GM12874 (cell line): ENCODE measurements at regions not wholly inside any gene's neighbourhood (a gene's known extent, or its start where the extent isn't known, plus 50 kb on each side); places are given as distances from the start of the nearest gene placed in this dataset.

Experiments used
- CTCF ChIP-seq: IDR thresholded peaks from 2 replicates; pipeline ENCODE4 v1.5.1; 2011; ENCODE audit warnings: low read depth, mild to moderate bottlenecking, control low read depth, low read length, moderate library complexity; ENCODE audit not compliant: insufficient read depth

GRCh38 chr1:121518726-121519041, 333.9 kb downstream of the SRGAP2C start:
- no peak for TF ChIP-seq CTCF

DNA sequence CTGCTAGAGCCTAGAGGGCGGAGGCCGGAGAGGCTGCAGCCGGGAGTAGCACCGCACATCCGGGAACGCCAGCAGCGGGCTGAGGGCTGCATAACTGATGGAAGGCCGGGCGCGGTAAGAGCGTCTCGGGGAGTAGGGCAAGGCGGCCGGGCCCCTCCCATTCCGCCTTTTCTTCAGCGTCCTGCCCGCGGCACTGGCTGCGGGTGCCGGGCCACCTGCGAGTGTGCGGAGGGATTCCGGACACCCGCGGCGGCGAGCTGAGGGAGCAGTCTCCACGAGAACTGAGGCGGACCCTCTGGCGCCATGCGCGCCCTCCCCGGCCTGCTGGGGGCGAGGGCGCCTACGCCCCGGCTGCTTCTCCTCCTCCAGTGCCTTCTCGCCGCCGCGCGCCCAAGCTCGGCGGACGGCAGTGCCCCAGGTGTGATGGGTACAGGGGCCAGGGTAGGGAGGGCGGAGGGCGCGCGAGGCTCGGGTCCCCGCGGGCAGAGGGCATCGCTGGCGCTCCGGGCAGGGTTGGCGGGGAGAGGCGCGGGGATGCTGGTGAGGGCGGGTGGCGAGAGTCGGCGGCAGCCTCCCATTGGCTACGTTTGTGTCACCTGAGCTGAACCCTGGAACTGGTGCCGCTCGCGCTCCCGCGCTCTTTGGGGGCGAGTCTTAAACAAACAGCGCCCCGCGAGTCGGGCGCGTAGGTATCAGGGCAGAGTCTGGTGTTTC, 334.4 kb downstream of the SRGAP2C start:
- TF ChIP-seq CTCF, result 0 out of 2 replicates have a peak, but pooled peaks have one; percentile 2

- no peak for TF ChIP-seq CTCF
These were observed 337.4 kb downstream of the SRGAP2C start for GRCh38 chr1:121522061-121522759.

GRCh38 chr1:121525355-121525754, 340.6 kb downstream of the SRGAP2C start:
- no peak for TF ChIP-seq CTCF

DNA sequence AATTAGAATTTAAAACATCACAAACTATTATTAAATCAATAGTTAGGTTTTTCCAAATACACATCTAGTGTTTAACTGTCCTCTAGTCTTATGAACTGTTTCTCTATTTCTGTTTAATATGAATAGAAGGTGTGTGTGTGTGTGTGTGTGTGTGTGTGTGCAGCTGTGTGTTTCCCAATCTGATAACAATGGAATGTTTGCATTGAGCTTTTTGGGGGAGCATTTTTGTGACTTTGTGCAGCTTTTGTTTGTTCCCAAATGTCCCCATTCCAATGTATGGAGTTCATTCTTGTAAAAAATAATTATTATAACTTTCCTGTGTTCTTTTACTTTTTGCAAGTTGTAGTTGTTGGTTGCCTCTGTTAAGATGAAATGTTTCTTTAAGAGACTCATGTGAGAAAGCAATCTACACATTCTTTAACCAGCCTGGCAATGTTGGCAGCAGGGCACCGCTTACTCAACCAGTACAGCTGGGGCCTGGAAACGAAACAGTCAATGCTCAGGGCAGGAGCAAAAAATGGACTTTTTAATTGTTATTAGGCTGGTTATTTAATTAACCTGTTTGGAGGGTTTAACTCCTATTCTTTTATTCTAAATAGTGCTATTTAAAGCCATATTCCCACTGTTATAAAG, 354.3 kb downstream of the SRGAP2C start:
- no peak for TF ChIP-seq CTCF

DNA sequence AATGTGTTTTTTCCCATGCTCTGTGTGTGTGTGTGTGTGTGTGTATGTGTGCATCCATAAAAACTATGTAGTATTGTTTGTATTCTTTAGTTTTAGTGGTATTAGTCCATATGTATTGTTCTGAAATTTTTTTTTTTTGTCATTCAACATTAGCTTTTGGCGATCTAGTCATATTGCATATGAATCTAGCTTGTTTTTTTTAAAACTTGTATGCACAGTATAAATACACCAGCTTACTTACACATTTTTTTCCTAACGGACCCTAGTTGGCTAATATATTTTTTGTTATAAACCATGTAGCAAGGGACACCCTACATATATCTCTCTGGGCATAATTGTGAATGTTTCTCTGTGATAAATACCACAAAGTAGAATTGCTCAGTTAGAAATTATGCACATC, 359.7 kb downstream of the SRGAP2C start:
- TF ChIP-seq CTCF, result no peak

DNA sequence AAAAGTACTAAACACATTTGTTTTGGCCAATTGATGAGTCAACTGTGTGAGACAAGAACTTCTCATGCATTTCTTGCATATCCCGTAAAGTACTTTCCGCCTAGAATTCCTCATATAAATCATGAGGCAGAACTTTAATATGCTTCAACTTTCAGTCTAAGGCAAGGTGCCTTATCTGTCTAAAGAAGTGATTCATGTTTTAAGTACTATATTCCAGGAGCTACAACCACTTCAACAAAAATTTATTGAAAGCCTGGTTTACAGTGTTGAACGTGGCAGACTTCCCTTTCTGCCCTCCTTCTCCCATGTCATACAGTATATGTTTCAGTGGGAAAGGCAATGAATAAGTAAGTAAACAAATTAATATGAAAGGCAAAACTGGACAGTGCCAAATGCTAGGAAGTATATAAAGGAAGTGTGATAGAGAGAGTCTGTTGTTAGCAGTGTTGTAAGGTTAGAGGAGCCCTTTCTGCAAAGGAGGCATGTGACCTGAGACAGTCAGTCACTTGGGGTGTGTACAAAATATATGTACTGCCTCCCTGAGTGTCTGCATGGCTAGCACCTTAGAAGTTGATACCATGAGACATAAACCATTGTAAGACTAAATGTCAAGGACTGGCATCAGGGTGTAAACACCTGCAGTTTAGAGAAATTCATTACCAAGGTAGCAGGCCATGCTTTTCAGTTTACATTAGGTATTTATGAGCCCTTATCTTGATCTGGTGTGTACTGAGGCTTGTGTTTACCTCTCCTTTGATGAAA, 362.2 kb downstream of the SRGAP2C start:
- TF ChIP-seq CTCF, result no peak
